ENCODE measurements at regions not wholly inside any gene's neighbourhood (a gene's known extent, or its start where the extent isn't known, plus 50 kb on each side); places are given as distances from the start of the nearest gene placed in this dataset.
"Not testable (repeated sequence)": the region's sequence is repeated elsewhere in the genome, so short reads cannot be mapped to it uniquely, and the experiment has no call there.

GRCh38 chr11:127804747-127805400 lies 782.5 kb downstream of the ETS1 start:
- DNase-seq = no peak

GRCh38 chr11:127803755-127804154 lies 783.6 kb downstream of the ETS1 start:
- no peak for DNase-seq

- DNase-seq = no peak
Observed at GRCh38 chr11:127800989-127801688, 786.2 kb downstream of the ETS1 start.

- no peak for DNase-seq
Observed at GRCh38 chr11:127795326-127795725, 792.0 kb downstream of the ETS1 start.

- no peak for DNase-seq
Observed at GRCh38 chr11:127791844-127792243, 791.3 kb upstream of the KIRREL3 start.

- DNase-seq = no peak
Observed at GRCh38 chr11:127790592-127790991, 790.0 kb upstream of the KIRREL3 start.

GRCh38 chr11:127789927-127790326 lies 789.4 kb upstream of the KIRREL3 start:
- DNase-seq = no peak

- not testable (repeated sequence) for DNase-seq
Observed at GRCh38 chr11:127772938-127773337, 772.4 kb upstream of the KIRREL3 start.

GRCh38 chr11:127768931-127769330 lies 768.4 kb upstream of the KIRREL3 start:
- DNase-seq = not testable (repeated sequence)

GRCh38 chr11:127766734-127767133 lies 766.2 kb upstream of the KIRREL3 start:
- no peak for DNase-seq

GRCh38 chr11:127738771-127739286 lies 738.3 kb upstream of the KIRREL3 start:
- no peak for DNase-seq

- DNase-seq = no peak
Observed at GRCh38 chr11:127737499-127737898, 736.9 kb upstream of the KIRREL3 start.

- DNase-seq = no peak
Observed at GRCh38 chr11:127733552-127733951, 733.0 kb upstream of the KIRREL3 start.

- DNase-seq = no peak
Observed at GRCh38 chr11:127726367-127726766, 725.8 kb upstream of the KIRREL3 start.

GRCh38 chr11:127723714-127724113 lies 723.1 kb upstream of the KIRREL3 start:
- DNase-seq = no peak

GRCh38 chr11:127713226-127713625 lies 712.7 kb upstream of the KIRREL3 start:
- no peak for DNase-seq

- DNase-seq = no peak
Observed at GRCh38 chr11:127711748-127712147, 711.2 kb upstream of the KIRREL3 start.

GRCh38 chr11:127710831-127711230 lies 710.3 kb upstream of the KIRREL3 start:
- no peak for DNase-seq

GRCh38 chr11:127709960-127710359 lies 709.4 kb upstream of the KIRREL3 start:
- DNase-seq = no peak

- no peak for DNase-seq
Observed at GRCh38 chr11:127693686-127694085, 693.1 kb upstream of the KIRREL3 start.

- no peak for DNase-seq
Observed at GRCh38 chr11:127683321-127683720, 682.8 kb upstream of the KIRREL3 start.

GRCh38 chr11:127679816-127680545 lies 679.4 kb upstream of the KIRREL3 start:
- no peak for DNase-seq

- DNase-seq = no peak
Observed at GRCh38 chr11:127678631-127679030, 678.1 kb upstream of the KIRREL3 start.
